Nephron progenitor cell (in vitro differentiated cells): ENCODE measurements at regions not wholly inside any gene's neighbourhood (a gene's known extent, or its start where the extent isn't known, plus 50 kb on each side); places are given as distances from the start of the nearest gene placed in this dataset.

Experiments
- DNase-seq: peaks from one replicate; pipeline ENCODE4 v3.0.0; 2021
- H3K27ac Mint-ChIP-seq: 2 replicates; pipeline ENCODE4 v1.8.0; 2021; ENCODE audit warnings: mild to moderate bottlenecking, moderate library complexity, mixed read lengths
- H3K27me3 Mint-ChIP-seq: 2 replicates; pipeline ENCODE4 v1.8.0; 2021; ENCODE audit warnings: mild to moderate bottlenecking, low read depth, mixed read lengths; ENCODE audit not compliant: poor library complexity
- H3K36me3 Mint-ChIP-seq: 2 replicates; pipeline ENCODE4 v1.8.0; 2021; ENCODE audit warnings: low read depth, mixed read lengths
- H3K4me1 Mint-ChIP-seq: 2 replicates; pipeline ENCODE4 v1.8.0; 2021; ENCODE audit warnings: mixed read lengths
- H3K4me3 Mint-ChIP-seq: 2 replicates; pipeline ENCODE4 v1.8.0; 2021; ENCODE audit warnings: mild to moderate bottlenecking, moderate library complexity, mixed read lengths
- H3K9me3 Mint-ChIP-seq: 2 replicates; pipeline ENCODE4 v1.8.0; 2021; ENCODE audit warnings: mild to moderate bottlenecking, moderate library complexity, mixed read lengths
- CTCF ChIP-seq: fragments of 200-600 bp; sonication (generic); IDR thresholded peaks from 2 replicates; pipeline ENCODE4 v1.5.0; 2021; ENCODE audit warnings: antibody characterized with exemption

GRCh38 chr9:23636199-23636598, 189.8 kb downstream of the ELAVL2 start:
- H3K4me3 Mint-ChIP-seq, result no peak overlapping the region
- peaks cover 8% of the 10 kb centered on the region for H3K9me3 Mint-ChIP-seq
- no peak for TF ChIP-seq CTCF
- H3K36me3 Mint-ChIP-seq, result peaks cover 8% of the 10 kb centered on the region
- H3K27ac Mint-ChIP-seq, result no peak overlapping the region
- H3K27me3 Mint-ChIP-seq, result no peaks in the 10 kb centered on the region
- DNase-seq, result no peak
- peaks cover 6% of the 10 kb centered on the region for H3K4me1 Mint-ChIP-seq

GRCh38 chr9:23638011-23638410, 188.0 kb downstream of the ELAVL2 start:
- TF ChIP-seq CTCF, result no peak
- Mint-ChIP-seq H3K9me3 (no peaks in the 10 kb centered on the region), H3K4me1 (peaks cover 14% of the 10 kb centered on the region), H3K27ac (no peak overlapping the region), H3K4me3 (no peak overlapping the region), H3K36me3 (peaks cover 4% of the 10 kb centered on the region), H3K27me3 (no peaks in the 10 kb centered on the region)
- DNase-seq, result no peak

- H3K9me3 Mint-ChIP-seq, result no peaks in the 10 kb centered on the region
- peaks cover 4% of the 10 kb centered on the region for H3K36me3 Mint-ChIP-seq
- H3K4me1 Mint-ChIP-seq, result peaks cover 14% of the 10 kb centered on the region
- H3K27me3 Mint-ChIP-seq, result no peaks in the 10 kb centered on the region
- H3K4me3 Mint-ChIP-seq, result no peak overlapping the region
- TF ChIP-seq CTCF, result no peak
- no peak overlapping the region for H3K27ac Mint-ChIP-seq
- no peak for DNase-seq
Measured at GRCh38 chr9:23638837-23639426, 187.1 kb downstream of the ELAVL2 start.
